Prostate gland (tissue), 2 donors: ENCODE measurements at regions not wholly inside any gene's neighbourhood (a gene's known extent, or its start where the extent isn't known, plus 50 kb on each side); places are given as distances from the start of the nearest gene placed in this dataset.

Experiments
- CTCF ChIP-seq, 4 experiments: fragments of 200-600 bp in 2 of 4; fragments of 450-650 bp in 2 of 4; sonication (generic) in 2 of 4; IDR thresholded peaks; 1 replicate in 3 of 4; 2 replicates in 1 of 4; pipeline ENCODE4 v1.5.1; 2016 to 2019; ENCODE audit warnings: antibody characterized with exemption in 4 of 4, mild to moderate bottlenecking in 2 of 4, moderate library complexity in 2 of 4
- POLR2A ChIP-seq: fragments of 450-650 bp; IDR thresholded peaks from one replicate; pipeline ENCODE4 v1.6.1; 2016; ENCODE audit warnings: antibody characterized with exemption, mild to moderate bottlenecking

GRCh38 chr5:144794922-144795321 is 624.2 kb downstream of the KCTD16 start:
- TF ChIP-seq CTCF (IDR thresholded peaks at IDR 0.05) (no peak), POLR2A (no peak)
